ENCODE measurements at regions not wholly inside any gene's neighbourhood (a gene's known extent, or its start where the extent isn't known, plus 50 kb on each side); places are given as distances from the start of the nearest gene placed in this dataset.

DNA sequence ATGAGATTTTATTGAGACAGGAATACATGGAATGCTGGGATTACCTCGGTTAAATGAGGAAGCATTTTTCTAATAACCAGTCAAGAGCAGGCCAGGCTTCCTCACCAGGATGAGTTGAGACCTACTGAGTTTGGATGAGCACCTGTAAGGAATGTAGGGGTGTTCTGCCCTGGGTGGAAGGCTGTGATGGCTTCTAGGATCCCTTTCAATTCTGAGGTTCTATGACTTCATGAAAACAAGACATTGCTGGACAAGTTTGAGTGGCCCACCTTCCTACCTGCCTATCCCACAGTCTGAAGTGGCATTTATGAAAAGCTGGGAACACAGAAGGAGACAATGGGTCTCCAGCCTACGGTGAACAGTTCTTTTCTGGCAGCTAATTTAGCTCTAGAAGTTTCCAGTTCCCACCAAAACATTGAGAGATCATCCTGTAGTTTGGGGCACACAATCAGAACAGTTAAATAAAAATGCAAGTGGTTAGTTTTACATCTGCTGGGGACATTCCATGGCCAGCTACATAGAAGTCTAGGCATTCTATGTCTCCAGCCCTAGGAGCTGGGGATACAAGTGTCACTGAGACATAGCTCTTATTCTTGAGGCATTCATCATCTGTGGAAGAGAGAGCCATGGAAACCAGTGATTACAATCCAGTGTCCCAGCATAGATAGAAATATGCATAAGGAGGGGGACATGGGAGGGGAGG is 51.3 kb upstream of the TSPAN2 start:
- no peak for DNase-seq (ENCODE audit: low read depth)

DNA sequence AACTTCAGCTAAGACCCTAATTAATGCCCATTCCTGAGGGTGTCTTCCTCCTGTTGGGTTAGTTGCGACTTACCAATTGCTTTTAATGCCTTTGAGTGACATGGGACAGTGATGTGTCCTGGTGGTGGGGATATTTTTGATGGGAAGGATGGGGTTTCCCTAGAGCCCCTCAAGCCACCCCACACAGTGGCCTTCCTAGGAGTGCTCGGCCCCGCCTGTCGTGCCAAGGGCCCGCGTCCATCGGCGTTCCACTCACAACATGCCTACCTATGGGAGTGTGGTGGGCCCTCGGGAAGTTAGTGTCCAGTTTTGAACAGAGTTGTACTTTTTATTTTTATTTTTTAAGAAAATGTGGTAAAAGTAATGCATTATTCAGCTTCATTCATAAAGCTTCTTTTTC is 50.1 kb upstream of the TSPAN2 start:
- no peak for DNase-seq (ENCODE audit: low read depth)

Measured in CMK (cell line).